Spleen (tissue), 7 donors: ENCODE measurements at regions not wholly inside any gene's neighbourhood (a gene's known extent, or its start where the extent isn't known, plus 50 kb on each side); places are given as distances from the start of the nearest gene placed in this dataset.

Experiments used
- POLR2A ChIP-seq, 3 donors: fragments of 450-650 bp; IDR thresholded peaks; one replicate each; pipeline ENCODE4 v1.5.1; 2017; ENCODE audit warnings: antibody characterized with exemption in 3 of 3, mild to moderate bottlenecking in 1 of 3
- TF ChIP-seq, protein P1 (sequence below), 11 experiments: fragments of 200-600 bp in 7 of 11; fragments of 450-650 bp in 4 of 11; sonication (generic) in 4 of 11; IDR thresholded peaks in 8 of 11; conservative IDR thresholded peaks in 3 of 11; 1 replicate in 7 of 11; 2 replicates in 4 of 11; pipeline versions ENCODE4 v1.4.0 to v1.8.0; 2016 to 2021; ENCODE audit warnings: antibody characterized with exemption in 11 of 11, inconsistent platforms in 4 of 11, mild to moderate bottlenecking in 1 of 11
- donor health status: DM: no; HTN: no; CAD: no; lungs with moderate emphysema.
- donor health status: DM: no; HTN: no; CAD: no.
- donor health status: DM: no; HTN: no; CAD: no.

DNA sequence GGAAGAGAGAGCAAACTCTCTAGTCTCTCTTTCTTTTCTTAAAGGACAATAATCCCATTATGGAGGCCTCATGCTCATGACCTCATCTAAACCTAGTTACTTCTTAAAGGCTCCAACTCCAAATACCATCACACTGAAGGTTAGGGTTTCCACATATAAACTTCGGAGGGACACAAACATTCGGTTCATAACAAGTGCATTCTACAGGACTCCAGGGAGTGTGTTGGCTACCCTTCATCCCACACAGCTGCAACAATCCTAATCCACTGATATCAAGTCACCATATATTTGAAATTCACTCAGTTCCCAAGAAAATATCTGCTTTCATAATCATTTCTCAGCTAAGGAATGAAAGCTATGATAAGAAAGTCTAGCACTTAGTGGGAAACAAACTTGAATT, 265.9 kb upstream of the PLEKHG7 start:
- TF ChIP-seq, protein P1, sequence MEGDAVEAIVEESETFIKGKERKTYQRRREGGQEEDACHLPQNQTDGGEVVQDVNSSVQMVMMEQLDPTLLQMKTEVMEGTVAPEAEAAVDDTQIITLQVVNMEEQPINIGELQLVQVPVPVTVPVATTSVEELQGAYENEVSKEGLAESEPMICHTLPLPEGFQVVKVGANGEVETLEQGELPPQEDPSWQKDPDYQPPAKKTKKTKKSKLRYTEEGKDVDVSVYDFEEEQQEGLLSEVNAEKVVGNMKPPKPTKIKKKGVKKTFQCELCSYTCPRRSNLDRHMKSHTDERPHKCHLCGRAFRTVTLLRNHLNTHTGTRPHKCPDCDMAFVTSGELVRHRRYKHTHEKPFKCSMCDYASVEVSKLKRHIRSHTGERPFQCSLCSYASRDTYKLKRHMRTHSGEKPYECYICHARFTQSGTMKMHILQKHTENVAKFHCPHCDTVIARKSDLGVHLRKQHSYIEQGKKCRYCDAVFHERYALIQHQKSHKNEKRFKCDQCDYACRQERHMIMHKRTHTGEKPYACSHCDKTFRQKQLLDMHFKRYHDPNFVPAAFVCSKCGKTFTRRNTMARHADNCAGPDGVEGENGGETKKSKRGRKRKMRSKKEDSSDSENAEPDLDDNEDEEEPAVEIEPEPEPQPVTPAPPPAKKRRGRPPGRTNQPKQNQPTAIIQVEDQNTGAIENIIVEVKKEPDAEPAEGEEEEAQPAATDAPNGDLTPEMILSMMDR (IDR thresholded peaks at IDR 0.05 in 8 of 11, conservative IDR thresholded peaks at IDR 0.05 in 3 of 11), result no peak
- no peak for TF ChIP-seq POLR2A (IDR thresholded peaks at IDR 0.05)
